MM.1S (cell line): ENCODE measurements at regions not wholly inside any gene's neighbourhood (a gene's known extent, or its start where the extent isn't known, plus 50 kb on each side); places are given as distances from the start of the nearest gene placed in this dataset.
A peak's percentile ranks its signal among the peaks of the same experiment; 100 is the strongest.

ENCODE experiments used
- DNase-seq: peaks from one replicate; pipeline ENCODE4 v3.0.0-alpha.2; 2015
- H2AFZ ChIP-seq: fragments of 300-600 bp; sonication (generic); 2 replicates; pipeline ENCODE4 v1.6.0; 2016; ENCODE audit warnings: antibody characterized with exemption, low read length
- H3F3A ChIP-seq: fragments of 300-600 bp; sonication (generic); 2 replicates; pipeline ENCODE4 v1.6.1; 2016; ENCODE audit warnings: mild to moderate bottlenecking, antibody characterized with exemption, low read length, moderate library complexity, mixed read lengths; ENCODE audit not compliant: insufficient read depth
- H3K27ac ChIP-seq: fragments of 300-600 bp; sonication (generic); 2 replicates; pipeline ENCODE4 v1.5.1; 2016; ENCODE audit warnings: mild to moderate bottlenecking, low read length
- H3K27me3 ChIP-seq: fragments of 300-600 bp; sonication (generic); replicated peaks from 2 replicates; pipeline ENCODE4 v1.6.0; 2016; ENCODE audit warnings: low read length; ENCODE audit not compliant: insufficient read depth
- H3K36me3 ChIP-seq: fragments of 300-600 bp; sonication (generic); replicated peaks from 2 replicates; pipeline ENCODE4 v1.6.1; 2016; ENCODE audit warnings: mild to moderate bottlenecking, low read length, mixed read lengths; ENCODE audit not compliant: insufficient read depth
- H3K4me1 ChIP-seq: fragments of 300-600 bp; sonication (generic); 2 replicates; pipeline ENCODE4 v1.6.1; 2016; ENCODE audit warnings: low read length, mixed read lengths
- H3K4me2 ChIP-seq: fragments of 300-600 bp; sonication (generic); 2 replicates; pipeline ENCODE4 v1.6.0; 2016; ENCODE audit warnings: low read depth, low read length
- H3K4me3 ChIP-seq: fragments of 300-600 bp; sonication (generic); 2 replicates; pipeline ENCODE4 v1.5.1; 2016; ENCODE audit warnings: low read length, mixed read lengths
- H3K79me2 ChIP-seq: fragments of 300-600 bp; sonication (generic); 2 replicates; pipeline ENCODE4 v1.6.1; 2016; ENCODE audit warnings: mixed run types, low read length, mixed read lengths
- H3K9ac ChIP-seq: fragments of 300-600 bp; sonication (generic); 2 replicates; pipeline ENCODE4 v1.6.1; 2016; ENCODE audit warnings: low read length, mixed read lengths
- H3K9me2 ChIP-seq: fragments of 300-600 bp; sonication (generic); replicated peaks from 2 replicates; pipeline ENCODE4 v1.6.1; 2016; ENCODE audit warnings: mild to moderate bottlenecking, low read length, mixed read lengths; ENCODE audit not compliant: insufficient read depth
- H3K9me3 ChIP-seq: fragments of 300-600 bp; sonication (generic); replicated peaks from 2 replicates; pipeline ENCODE4 v1.6.1; 2016; ENCODE audit warnings: mild to moderate bottlenecking, low read length, mixed read lengths; ENCODE audit not compliant: insufficient read depth
- H4K20me1 ChIP-seq: fragments of 300-600 bp; sonication (generic); 2 replicates; pipeline ENCODE4 v1.6.1; 2016; ENCODE audit warnings: mild to moderate bottlenecking, low read length, moderate library complexity, mixed read lengths; ENCODE audit not compliant: insufficient read depth
- EZH2 ChIP-seq: fragments of 300-600 bp; sonication (generic); optimal IDR thresholded peaks from 2 replicates; pipeline ENCODE3; 2017; ENCODE audit warnings: low read depth, mild to moderate bottlenecking, antibody characterized with exemption, low read length, mixed read lengths
- EZH2phosphoT487 ChIP-seq: fragments of 300-600 bp; sonication (generic); IDR thresholded peaks from 2 replicates; pipeline ENCODE4 v1.6.1; 2018; ENCODE audit warnings: antibody characterized with exemption, low read length
- TF ChIP-seq, protein P1 (sequence below): fragments of 300-600 bp; sonication (generic); IDR thresholded peaks from 2 replicates; pipeline ENCODE4 v1.5.1; 2016; ENCODE audit warnings: antibody characterized with exemption, low read length, mixed read lengths

DNA sequence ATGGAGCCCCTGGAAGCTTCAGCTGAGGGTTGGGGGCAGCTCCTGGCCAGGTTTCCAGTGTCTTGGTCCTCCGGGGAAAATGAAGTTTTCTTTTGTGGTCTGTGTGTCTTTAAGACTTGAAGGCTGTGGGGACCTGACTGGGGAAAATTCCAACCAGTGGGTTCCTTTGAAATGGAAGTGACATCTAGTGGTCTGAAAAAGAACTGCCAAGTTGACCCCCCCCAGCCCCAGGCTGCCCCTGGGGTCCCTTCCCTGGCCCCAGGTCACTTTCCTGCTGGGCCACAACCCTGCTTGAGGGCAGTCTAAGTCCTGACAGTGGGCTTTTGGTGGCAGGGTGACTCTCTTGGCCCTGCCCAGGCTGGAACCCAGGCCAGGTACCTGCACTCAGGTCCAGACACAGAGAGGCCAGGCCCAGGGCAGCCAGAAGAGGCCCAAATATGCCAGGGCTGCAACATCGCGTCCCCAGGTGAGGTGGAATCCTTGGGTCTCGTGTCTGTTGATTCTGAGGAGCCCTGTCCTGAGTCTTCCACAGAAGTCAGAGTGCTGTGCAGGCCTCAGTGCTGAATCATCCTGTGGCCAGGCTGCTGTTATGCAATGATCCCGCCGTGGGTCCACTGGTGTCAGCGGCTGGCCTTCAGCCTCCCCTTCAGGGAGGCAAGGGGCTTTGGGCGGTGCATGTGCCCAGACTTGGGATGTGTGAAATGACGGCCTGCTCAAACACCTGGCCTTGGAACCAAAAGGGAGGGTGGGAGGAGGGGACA is 68.4 kb downstream of the VEGFA start:
- no peaks in the 10 kb centered on the region for H3K36me3 ChIP-seq
- peak; percentile 16 for DNase-seq
- no peak overlapping the region for H3K4me2 ChIP-seq
- H3K27me3 ChIP-seq = no peaks in the 10 kb centered on the region
- no peaks in the 10 kb centered on the region for H4K20me1 ChIP-seq
- H3K9me2 ChIP-seq = no peaks in the 10 kb centered on the region
- no peak overlapping the region for H3K4me3 ChIP-seq
- no peak for TF ChIP-seq EZH2
- TF ChIP-seq, protein P1, sequence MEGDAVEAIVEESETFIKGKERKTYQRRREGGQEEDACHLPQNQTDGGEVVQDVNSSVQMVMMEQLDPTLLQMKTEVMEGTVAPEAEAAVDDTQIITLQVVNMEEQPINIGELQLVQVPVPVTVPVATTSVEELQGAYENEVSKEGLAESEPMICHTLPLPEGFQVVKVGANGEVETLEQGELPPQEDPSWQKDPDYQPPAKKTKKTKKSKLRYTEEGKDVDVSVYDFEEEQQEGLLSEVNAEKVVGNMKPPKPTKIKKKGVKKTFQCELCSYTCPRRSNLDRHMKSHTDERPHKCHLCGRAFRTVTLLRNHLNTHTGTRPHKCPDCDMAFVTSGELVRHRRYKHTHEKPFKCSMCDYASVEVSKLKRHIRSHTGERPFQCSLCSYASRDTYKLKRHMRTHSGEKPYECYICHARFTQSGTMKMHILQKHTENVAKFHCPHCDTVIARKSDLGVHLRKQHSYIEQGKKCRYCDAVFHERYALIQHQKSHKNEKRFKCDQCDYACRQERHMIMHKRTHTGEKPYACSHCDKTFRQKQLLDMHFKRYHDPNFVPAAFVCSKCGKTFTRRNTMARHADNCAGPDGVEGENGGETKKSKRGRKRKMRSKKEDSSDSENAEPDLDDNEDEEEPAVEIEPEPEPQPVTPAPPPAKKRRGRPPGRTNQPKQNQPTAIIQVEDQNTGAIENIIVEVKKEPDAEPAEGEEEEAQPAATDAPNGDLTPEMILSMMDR = peak; percentile 46
- no peak for TF ChIP-seq EZH2phosphoT487
- H3K9me3 ChIP-seq = no peaks in the 10 kb centered on the region
- H3K27ac ChIP-seq = no peak overlapping the region
- H3F3A ChIP-seq = no peaks in the 10 kb centered on the region
- H3K79me2 ChIP-seq = no peaks in the 10 kb centered on the region
- H3K4me1 ChIP-seq = no peaks in the 10 kb centered on the region
- no peak overlapping the region for H3K9ac ChIP-seq
- H2AFZ ChIP-seq = no peak overlapping the region; the same call in 1 of the 2 replicates

DNA sequence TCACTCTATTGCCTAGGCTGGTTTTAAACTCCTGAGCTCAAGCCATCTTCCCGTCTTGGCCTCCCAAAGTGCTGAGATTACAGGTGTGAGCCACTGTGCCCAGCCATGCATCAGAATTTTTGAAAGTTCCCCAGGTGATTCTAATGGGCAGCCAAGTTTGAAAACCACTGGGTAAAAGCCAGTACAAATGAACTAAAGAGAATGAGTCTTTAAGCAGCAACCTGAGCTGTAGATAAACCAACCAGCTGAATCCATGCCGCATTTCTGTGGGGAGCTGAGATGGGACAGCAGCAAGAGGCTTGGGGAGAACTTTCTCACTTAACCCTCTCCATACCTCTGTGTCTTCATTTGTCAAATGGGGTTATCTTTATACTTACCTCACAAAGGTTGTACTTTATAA is 67.5 kb downstream of the VEGFA start:
- H3K4me3 ChIP-seq = no peak overlapping the region
- H3F3A ChIP-seq = no peaks in the 10 kb centered on the region
- no peak overlapping the region for H3K27ac ChIP-seq
- H3K4me1 ChIP-seq = no peaks in the 10 kb centered on the region
- no peak for TF ChIP-seq EZH2
- no peak for TF ChIP-seq EZH2phosphoT487
- TF ChIP-seq, protein P1 = no peak
- no peak for DNase-seq
- no peaks in the 10 kb centered on the region for H3K27me3 ChIP-seq
- H3K9me3 ChIP-seq = no peaks in the 10 kb centered on the region
- H3K4me2 ChIP-seq = no peak overlapping the region
- no peak overlapping the region for H2AFZ ChIP-seq
- no peaks in the 10 kb centered on the region for H4K20me1 ChIP-seq
- H3K9ac ChIP-seq = no peak overlapping the region
- no peaks in the 10 kb centered on the region for H3K79me2 ChIP-seq
- H3K9me2 ChIP-seq = no peaks in the 10 kb centered on the region
- no peaks in the 10 kb centered on the region for H3K36me3 ChIP-seq

- Histone ChIP-seq H3K4me2 (no peak overlapping the region), H3F3A (no peaks in the 10 kb centered on the region), H3K4me1 (no peaks in the 10 kb centered on the region), H3K27me3 (no peaks in the 10 kb centered on the region), H3K27ac (no peak overlapping the region), H2AFZ (no peak overlapping the region), H3K9me2 (no peaks in the 10 kb centered on the region), H4K20me1 (no peaks in the 10 kb centered on the region), H3K36me3 (no peaks in the 10 kb centered on the region), H3K79me2 (no peaks in the 10 kb centered on the region), H3K9ac (no peak overlapping the region), H3K4me3 (no peak overlapping the region), H3K9me3 (no peaks in the 10 kb centered on the region)
- DNase-seq = no peak
- no peak for TF ChIP-seq EZH2
- TF ChIP-seq, protein P1 = no peak
- TF ChIP-seq EZH2phosphoT487 = no peak
Observed at GRCh38 chr6:43836507-43837240, 66.7 kb downstream of the VEGFA start.
